Keratinocyte (primary cell): ENCODE measurements at regions not wholly inside any gene's neighbourhood (a gene's known extent, or its start where the extent isn't known, plus 50 kb on each side); places are given as distances from the start of the nearest gene placed in this dataset.

Experiments
- DNase-seq: peaks from one replicate; pipeline ENCODE4 v3.0.0-alpha.2; 2011; ENCODE audit warnings: low read depth, missing footprints, low spot score
- FAIRE-seq: peaks from 2 replicates; lab custom pipeline; 2011; peaks lifted over from hg19 to GRCh38; lab: Jason Lieb, UNC
- H2AFZ ChIP-seq: 2 replicates; pipeline ENCODE4 v1.6.0; 2012; ENCODE audit warnings: low read length, control low read depth, inconsistent platforms; ENCODE audit not compliant: control insufficient read depth
- H3K27ac ChIP-seq: 2 replicates; pipeline ENCODE4 v1.5.1; 2011; ENCODE audit warnings: low read length; ENCODE audit not compliant: control insufficient read depth, insufficient read depth
- H3K27me3 ChIP-seq: 3 replicates; pipeline ENCODE4 v1.6.0; 2011; ENCODE audit warnings: low read length; ENCODE audit not compliant: control insufficient read depth, insufficient read depth; ENCODE audit errors: extremely low read depth
- H3K36me3 ChIP-seq, 2 experiments: 2 replicates in 1 of 2; 3 replicates in 1 of 2; pipeline ENCODE4 v1.5.1; 2011; ENCODE audit warnings: low read length in 2 of 2, mild to moderate bottlenecking in 1 of 2; ENCODE audit not compliant: control insufficient read depth in 2 of 2, insufficient read depth in 2 of 2; ENCODE audit errors: extremely low read depth in 1 of 2
- H3K4me1 ChIP-seq: 3 replicates; pipeline ENCODE4 v1.5.1; 2011; ENCODE audit warnings: low read length; ENCODE audit not compliant: control insufficient read depth, insufficient read depth; ENCODE audit errors: extremely low read depth
- H3K4me2 ChIP-seq: 3 replicates; pipeline ENCODE4 v1.6.0; 2011; ENCODE audit warnings: low read depth, low read length; ENCODE audit not compliant: control insufficient read depth, insufficient read depth; ENCODE audit errors: extremely low read depth
- H3K4me3 ChIP-seq, 3 experiments: fragments of 200-600 bp in 1 of 3; sonication (generic) in 1 of 3; 2 replicates in 2 of 3; 3 replicates in 1 of 3; pipeline ENCODE4 v1.5.1; 2011 to 2016; ENCODE audit warnings: low read length in 3 of 3, mild to moderate bottlenecking in 3 of 3, control low read depth in 2 of 3, inconsistent platforms in 1 of 3, low read depth in 1 of 3, mixed read lengths in 1 of 3, mixed run types in 1 of 3, moderate library complexity in 1 of 3; ENCODE audit not compliant: control insufficient read depth in 2 of 3, insufficient read depth in 2 of 3; ENCODE audit errors: extremely low read depth in 1 of 3
- H3K79me2 ChIP-seq: 2 replicates; pipeline ENCODE4 v1.6.0; 2012; ENCODE audit warnings: low read length; ENCODE audit not compliant: control insufficient read depth, insufficient read depth
- H3K9ac ChIP-seq: 3 replicates; pipeline ENCODE4 v1.6.0; 2011; ENCODE audit warnings: low read length; ENCODE audit not compliant: control insufficient read depth, insufficient read depth; ENCODE audit errors: extremely low read depth
- H3K9me1 ChIP-seq: 3 replicates; pipeline ENCODE4 v1.6.0; 2011; ENCODE audit warnings: low read length; ENCODE audit not compliant: control insufficient read depth, insufficient read depth; ENCODE audit errors: extremely low read depth
- H3K9me3 ChIP-seq: 2 replicates; pipeline ENCODE4 v1.5.1; 2012; ENCODE audit warnings: low read depth, low read length; ENCODE audit not compliant: control insufficient read depth
- H4K20me1 ChIP-seq: 3 replicates; pipeline ENCODE4 v1.6.0; 2011; ENCODE audit warnings: low read length; ENCODE audit not compliant: control insufficient read depth, insufficient read depth; ENCODE audit errors: extremely low read depth
- CTCF ChIP-seq, 3 experiments: IDR thresholded peaks in 1 of 3; conservative IDR thresholded peaks in 1 of 3; optimal IDR thresholded peaks in 1 of 3; 2 replicates in 2 of 3; 3 replicates in 1 of 3; pipeline versions ENCODE3 to v1.5.1; 2011; ENCODE audit warnings: low read length in 3 of 3, mild to moderate bottlenecking in 3 of 3, moderate library complexity in 2 of 3, control low read depth in 1 of 3, inconsistent platforms in 1 of 3; ENCODE audit not compliant: insufficient read depth in 2 of 3; ENCODE audit errors: extremely low read depth in 1 of 3
- EZH2 ChIP-seq: IDR thresholded peaks from one replicate; pipeline ENCODE4 v1.6.1; 2012; ENCODE audit warnings: inconsistent platforms, mild to moderate bottlenecking, low read length, moderate library complexity
- dilution Hi-C: fragments of 300-500 bp; cut with MboI; formaldehyde crosslinking; loops from one replicate; pipeline ENCODE4 v1.7.0; 2020; ENCODE audit warnings: low sequenced_read_pairs; ENCODE audit not compliant: extremely low pct_ligation_motif_present

GRCh38 chr20:37584238-37584807 is 56.6 kb upstream of the BLCAP start:
- Histone ChIP-seq H3K9ac (no peak overlapping the region), H3K27ac (no peak overlapping the region), H4K20me1 (no peaks in the 10 kb centered on the region), H3K36me3 (no peaks in the 10 kb centered on the region), H3K4me3 (no peak overlapping the region), H2AFZ (no peak overlapping the region), H3K27me3 (peaks cover 14% of the 10 kb centered on the region), H3K79me2 (no peaks in the 10 kb centered on the region), H3K9me3 (no peaks in the 10 kb centered on the region), H3K9me1 (no peaks in the 10 kb centered on the region), H3K4me1 (no peaks in the 10 kb centered on the region), H3K4me2 (no peak overlapping the region)
- DNase-seq (no peak), FAIRE-seq (no peak)
- dilution Hi-C loops, result no loop called here
- no peak for TF ChIP-seq EZH2
- no peak for TF ChIP-seq CTCF (optimal IDR thresholded peaks at IDR 0.05 in 1 of 3, IDR thresholded peaks at IDR 0.05 in 1 of 3, conservative IDR thresholded peaks at IDR 0.05 in 1 of 3; ENCODE audit: extremely low read depth in 1 of 3, insufficient read depth in 2 of 3, low read length in 3 of 3)

GRCh38 chr20:37581246-37581645 is 53.6 kb upstream of the BLCAP start:
- Histone ChIP-seq H3K4me3 (no peak overlapping the region), H3K27me3 (peaks cover 26% of the 10 kb centered on the region), H3K79me2 (no peaks in the 10 kb centered on the region), H2AFZ (no peak overlapping the region), H3K27ac (no peak overlapping the region), H3K36me3 (no peaks in the 10 kb centered on the region), H3K4me1 (no peaks in the 10 kb centered on the region), H4K20me1 (no peaks in the 10 kb centered on the region), H3K4me2 (no peak overlapping the region), H3K9ac (no peak overlapping the region), H3K9me1 (no peaks in the 10 kb centered on the region), H3K9me3 (no peaks in the 10 kb centered on the region)
- TF ChIP-seq CTCF (optimal IDR thresholded peaks at IDR 0.05 in 1 of 3, IDR thresholded peaks at IDR 0.05 in 1 of 3, conservative IDR thresholded peaks at IDR 0.05 in 1 of 3; ENCODE audit: extremely low read depth in 1 of 3, insufficient read depth in 2 of 3, low read length in 3 of 3), result no peak
- TF ChIP-seq EZH2, result no peak
- dilution Hi-C loops, result no loop called here
- DNase-seq, result no peak
- FAIRE-seq, result no peak
